ACC112 (cell line): ENCODE measurements at regions not wholly inside any gene's neighbourhood (a gene's known extent, or its start where the extent isn't known, plus 50 kb on each side); places are given as distances from the start of the nearest gene placed in this dataset.
"Not testable (repeated sequence)": the region's sequence is repeated elsewhere in the genome, so short reads cannot be mapped to it uniquely, and the experiment has no call there.

Source experiments
- H2AFZ ChIP-seq: fragments of 200-600 bp; sonication (generic); one replicate; pipeline ENCODE4 v1.6.0; 2017; ENCODE audit warnings: antibody characterized with exemption, low read length; ENCODE audit not compliant: unreplicated experiment
- H3K27ac ChIP-seq: fragments of 200-600 bp; sonication (generic); 2 replicates; pipeline ENCODE4 v1.5.1; 2014; ENCODE audit warnings: low read depth, mild to moderate bottlenecking, antibody characterized with exemption, low read length, moderate library complexity
- H3K27me3 ChIP-seq: fragments of 200-600 bp; sonication (generic); 2 replicates; pipeline ENCODE4 v1.6.1; 2014; ENCODE audit warnings: mild to moderate bottlenecking, antibody characterized with exemption, low read length, moderate library complexity, mixed read lengths; ENCODE audit not compliant: insufficient read depth
- H3K36me3 ChIP-seq: fragments of 200-600 bp; sonication (generic); 2 replicates; pipeline ENCODE4 v1.6.1; 2016; ENCODE audit warnings: mild to moderate bottlenecking, antibody characterized with exemption, low read length, moderate library complexity, mixed read lengths; ENCODE audit not compliant: insufficient read depth
- H3K4me1 ChIP-seq: fragments of 200-600 bp; sonication (generic); one replicate; pipeline ENCODE4 v1.6.1; 2016; ENCODE audit warnings: low read length, mixed read lengths; ENCODE audit not compliant: insufficient read depth, unreplicated experiment, control insufficient read depth
- H3K4me3 ChIP-seq: fragments of 200-600 bp; sonication (generic); 2 replicates; pipeline ENCODE4 v1.5.1; 2014; ENCODE audit warnings: mild to moderate bottlenecking, low read depth, low read length
- H3K79me2 ChIP-seq: fragments of 200-600 bp; sonication (generic); one replicate; pipeline ENCODE4 v1.6.0; 2016; ENCODE audit warnings: low read length; ENCODE audit not compliant: control insufficient read depth, unreplicated experiment, insufficient read depth

GRCh38 chr17:53219821-53220220, 602.9 kb upstream of the KIF2B start:
- Histone ChIP-seq H3K4me1 (no peaks in the 10 kb centered on the region), H3K27ac (no peak overlapping the region)

GRCh38 chr17:53218723-53219122, 604.0 kb upstream of the KIF2B start:
- Histone ChIP-seq H3K36me3 (no peaks in the 10 kb centered on the region), H2AFZ (no peak overlapping the region), H3K27me3 (no peaks in the 10 kb centered on the region), H3K27ac (no peak overlapping the region), H3K4me1 (no peaks in the 10 kb centered on the region), H3K4me3 (no peak overlapping the region), H3K79me2 (no peaks in the 10 kb centered on the region)

More at GRCh38 chr17:53219821-53220220, 602.9 kb upstream of the KIF2B start:
- no peak overlapping the region for H2AFZ ChIP-seq
- H3K4me3 ChIP-seq, result no peak overlapping the region
- no peaks in the 10 kb centered on the region for H3K79me2 ChIP-seq
- no peaks in the 10 kb centered on the region for H3K36me3 ChIP-seq
- no peaks in the 10 kb centered on the region for H3K27me3 ChIP-seq

GRCh38 chr17:53217311-53217710, 605.4 kb upstream of the KIF2B start:
- no peak overlapping the region for H3K4me3 ChIP-seq
- H3K36me3 ChIP-seq, result no peaks in the 10 kb centered on the region
- no peak overlapping the region for H2AFZ ChIP-seq
- no peaks in the 10 kb centered on the region for H3K4me1 ChIP-seq
- H3K27ac ChIP-seq, result no peak overlapping the region
- H3K79me2 ChIP-seq, result no peaks in the 10 kb centered on the region
- H3K27me3 ChIP-seq, result no peaks in the 10 kb centered on the region

- H3K79me2 ChIP-seq, H2AFZ ChIP-seq, H3K4me3 ChIP-seq, H3K27ac ChIP-seq, H3K4me1 ChIP-seq, H3K36me3 ChIP-seq, H3K27me3 ChIP-seq: not testable (repeated sequence)
Observed at GRCh38 chr17:53208935-53209334, 613.8 kb upstream of the KIF2B start.

- Histone ChIP-seq H3K36me3 (no peaks in the 10 kb centered on the region), H3K27ac (no peak overlapping the region), H3K4me3 (no peak overlapping the region), H3K4me1 (no peaks in the 10 kb centered on the region), H3K79me2 (no peaks in the 10 kb centered on the region), H3K27me3 (no peaks in the 10 kb centered on the region), H2AFZ (no peak overlapping the region)
Observed at GRCh38 chr17:53193044-53193443, 629.7 kb upstream of the KIF2B start.

- no peaks in the 10 kb centered on the region for H3K79me2 ChIP-seq
- no peak overlapping the region for H3K4me3 ChIP-seq
- H3K27me3 ChIP-seq, result no peaks in the 10 kb centered on the region
- no peak overlapping the region for H3K27ac ChIP-seq
- H3K4me1 ChIP-seq, result no peaks in the 10 kb centered on the region
- H3K36me3 ChIP-seq, result no peaks in the 10 kb centered on the region
- H2AFZ ChIP-seq, result no peak overlapping the region
Observed at GRCh38 chr17:53191878-53192277, 630.8 kb upstream of the KIF2B start.

- no peaks in the 10 kb centered on the region for H3K36me3 ChIP-seq
- H3K79me2 ChIP-seq, result no peaks in the 10 kb centered on the region
- no peak overlapping the region for H3K27ac ChIP-seq
- no peaks in the 10 kb centered on the region for H3K27me3 ChIP-seq
- no peak overlapping the region for H3K4me3 ChIP-seq
- H3K4me1 ChIP-seq, result no peaks in the 10 kb centered on the region
- no peak overlapping the region for H2AFZ ChIP-seq
Observed at GRCh38 chr17:53186001-53186400, 636.7 kb upstream of the KIF2B start.

GRCh38 chr17:53176629-53177028, 646.1 kb upstream of the KIF2B start:
- no peak overlapping the region for H2AFZ ChIP-seq
- H3K27ac ChIP-seq, result no peak overlapping the region

GRCh38 chr17:53168413-53168812, 654.3 kb upstream of the KIF2B start:
- Histone ChIP-seq H3K36me3 (no peaks in the 10 kb centered on the region), H3K27ac (no peak overlapping the region), H3K4me1 (no peaks in the 10 kb centered on the region), H2AFZ (no peak overlapping the region), H3K4me3 (no peak overlapping the region), H3K27me3 (no peaks in the 10 kb centered on the region), H3K79me2 (no peaks in the 10 kb centered on the region)

More at GRCh38 chr17:53176629-53177028, 646.1 kb upstream of the KIF2B start:
- Histone ChIP-seq H3K36me3 (no peaks in the 10 kb centered on the region), H3K4me1 (no peaks in the 10 kb centered on the region), H3K27me3 (no peaks in the 10 kb centered on the region), H3K79me2 (no peaks in the 10 kb centered on the region), H3K4me3 (no peak overlapping the region)

GRCh38 chr17:53166731-53167130, 656.0 kb upstream of the KIF2B start:
- Histone ChIP-seq H3K4me1 (no peaks in the 10 kb centered on the region), H3K79me2 (no peaks in the 10 kb centered on the region), H2AFZ (no peak overlapping the region), H3K36me3 (no peaks in the 10 kb centered on the region), H3K27me3 (no peaks in the 10 kb centered on the region), H3K4me3 (no peak overlapping the region), H3K27ac (no peak overlapping the region)

- H3K36me3 ChIP-seq, result no peaks in the 10 kb centered on the region
- H3K27me3 ChIP-seq, result no peaks in the 10 kb centered on the region
Observed at GRCh38 chr17:53150101-53150698, 672.5 kb upstream of the KIF2B start.

More at GRCh38 chr17:53150101-53150698, 672.5 kb upstream of the KIF2B start:
- Histone ChIP-seq H3K79me2 (no peaks in the 10 kb centered on the region), H3K4me1 (no peaks in the 10 kb centered on the region), H3K27ac (no peak overlapping the region), H3K4me3 (no peak overlapping the region), H2AFZ (no peak overlapping the region)
